MM.1S (cell line): ENCODE measurements at regions not wholly inside any gene's neighbourhood (a gene's known extent, or its start where the extent isn't known, plus 50 kb on each side); places are given as distances from the start of the nearest gene placed in this dataset.

Source experiments
- DNase-seq: peaks from one replicate; pipeline ENCODE4 v3.0.0-alpha.2; 2015
- H2AFZ ChIP-seq: fragments of 300-600 bp; sonication (generic); 2 replicates; pipeline ENCODE4 v1.6.0; 2016; ENCODE audit warnings: antibody characterized with exemption, low read length
- H3F3A ChIP-seq: fragments of 300-600 bp; sonication (generic); 2 replicates; pipeline ENCODE4 v1.6.1; 2016; ENCODE audit warnings: mild to moderate bottlenecking, antibody characterized with exemption, low read length, moderate library complexity, mixed read lengths; ENCODE audit not compliant: insufficient read depth
- H3K27ac ChIP-seq: fragments of 300-600 bp; sonication (generic); 2 replicates; pipeline ENCODE4 v1.5.1; 2016; ENCODE audit warnings: mild to moderate bottlenecking, low read length
- H3K27me3 ChIP-seq: fragments of 300-600 bp; sonication (generic); replicated peaks from 2 replicates; pipeline ENCODE4 v1.6.0; 2016; ENCODE audit warnings: low read length; ENCODE audit not compliant: insufficient read depth
- H3K36me3 ChIP-seq: fragments of 300-600 bp; sonication (generic); replicated peaks from 2 replicates; pipeline ENCODE4 v1.6.1; 2016; ENCODE audit warnings: mild to moderate bottlenecking, low read length, mixed read lengths; ENCODE audit not compliant: insufficient read depth
- H3K4me1 ChIP-seq: fragments of 300-600 bp; sonication (generic); 2 replicates; pipeline ENCODE4 v1.6.1; 2016; ENCODE audit warnings: low read length, mixed read lengths
- H3K4me2 ChIP-seq: fragments of 300-600 bp; sonication (generic); 2 replicates; pipeline ENCODE4 v1.6.0; 2016; ENCODE audit warnings: low read depth, low read length
- H3K4me3 ChIP-seq: fragments of 300-600 bp; sonication (generic); 2 replicates; pipeline ENCODE4 v1.5.1; 2016; ENCODE audit warnings: low read length, mixed read lengths
- H3K79me2 ChIP-seq: fragments of 300-600 bp; sonication (generic); 2 replicates; pipeline ENCODE4 v1.6.1; 2016; ENCODE audit warnings: mixed run types, low read length, mixed read lengths
- H3K9ac ChIP-seq: fragments of 300-600 bp; sonication (generic); 2 replicates; pipeline ENCODE4 v1.6.1; 2016; ENCODE audit warnings: low read length, mixed read lengths
- H3K9me2 ChIP-seq: fragments of 300-600 bp; sonication (generic); replicated peaks from 2 replicates; pipeline ENCODE4 v1.6.1; 2016; ENCODE audit warnings: mild to moderate bottlenecking, low read length, mixed read lengths; ENCODE audit not compliant: insufficient read depth
- H3K9me3 ChIP-seq: fragments of 300-600 bp; sonication (generic); replicated peaks from 2 replicates; pipeline ENCODE4 v1.6.1; 2016; ENCODE audit warnings: mild to moderate bottlenecking, low read length, mixed read lengths; ENCODE audit not compliant: insufficient read depth
- H4K20me1 ChIP-seq: fragments of 300-600 bp; sonication (generic); 2 replicates; pipeline ENCODE4 v1.6.1; 2016; ENCODE audit warnings: mild to moderate bottlenecking, low read length, moderate library complexity, mixed read lengths; ENCODE audit not compliant: insufficient read depth
- CTCF ChIP-seq: fragments of 300-600 bp; sonication (generic); IDR thresholded peaks from 2 replicates; pipeline ENCODE4 v1.5.1; 2016; ENCODE audit warnings: antibody characterized with exemption, low read length, mixed read lengths
- EZH2 ChIP-seq: fragments of 300-600 bp; sonication (generic); optimal IDR thresholded peaks from 2 replicates; pipeline ENCODE3; 2017; ENCODE audit warnings: low read depth, mild to moderate bottlenecking, antibody characterized with exemption, low read length, mixed read lengths
- EZH2phosphoT487 ChIP-seq: fragments of 300-600 bp; sonication (generic); IDR thresholded peaks from 2 replicates; pipeline ENCODE4 v1.6.1; 2018; ENCODE audit warnings: antibody characterized with exemption, low read length

- no peaks in the 10 kb centered on the region for H3F3A ChIP-seq
- no peaks in the 10 kb centered on the region for H3K4me1 ChIP-seq
- no peak overlapping the region for H2AFZ ChIP-seq
- TF ChIP-seq CTCF, result no peak
- TF ChIP-seq EZH2, result no peak
- TF ChIP-seq EZH2phosphoT487, result no peak
- H3K27ac ChIP-seq, result no peak overlapping the region
- no peaks in the 10 kb centered on the region for H3K79me2 ChIP-seq
- no peak overlapping the region for H3K9ac ChIP-seq
- H3K4me3 ChIP-seq, result no peak overlapping the region
- no peaks in the 10 kb centered on the region for H4K20me1 ChIP-seq
- H3K9me3 ChIP-seq, result no peaks in the 10 kb centered on the region
- no peak for DNase-seq
- no peak overlapping the region for H3K4me2 ChIP-seq
- no peaks in the 10 kb centered on the region for H3K9me2 ChIP-seq
- H3K27me3 ChIP-seq, result no peaks in the 10 kb centered on the region
- H3K36me3 ChIP-seq, result no peaks in the 10 kb centered on the region
Observed at GRCh38 chr6:159329081-159329480, 159.9 kb downstream of the FNDC1 start.

GRCh38 chr6:159328052-159328451 lies 158.9 kb downstream of the FNDC1 start:
- Histone ChIP-seq H3K36me3 (no peaks in the 10 kb centered on the region), H3K27ac (no peak overlapping the region), H3K4me2 (no peak overlapping the region), H2AFZ (no peak overlapping the region), H3K4me1 (no peaks in the 10 kb centered on the region), H3K4me3 (no peak overlapping the region), H3K9me2 (no peaks in the 10 kb centered on the region), H3K9me3 (no peaks in the 10 kb centered on the region), H3K79me2 (no peaks in the 10 kb centered on the region), H3K9ac (no peak overlapping the region), H3F3A (no peaks in the 10 kb centered on the region), H4K20me1 (no peaks in the 10 kb centered on the region), H3K27me3 (no peaks in the 10 kb centered on the region)
- no peak for TF ChIP-seq EZH2phosphoT487
- no peak for TF ChIP-seq EZH2
- no peak for TF ChIP-seq CTCF
- DNase-seq, result no peak

GRCh38 chr6:159325476-159325875 lies 156.3 kb downstream of the FNDC1 start:
- H3K9me3 ChIP-seq, result no peaks in the 10 kb centered on the region
- H3K27me3 ChIP-seq, result no peaks in the 10 kb centered on the region
- H3K4me3 ChIP-seq, result no peak overlapping the region
- H2AFZ ChIP-seq, result no peak overlapping the region
- no peak overlapping the region for H3K27ac ChIP-seq
- H3K79me2 ChIP-seq, result no peaks in the 10 kb centered on the region
- no peak overlapping the region for H3K9ac ChIP-seq
- H3K9me2 ChIP-seq, result no peaks in the 10 kb centered on the region
- no peaks in the 10 kb centered on the region for H3K4me1 ChIP-seq
- no peak overlapping the region for H3K4me2 ChIP-seq
- TF ChIP-seq EZH2 (no peak), EZH2phosphoT487 (no peak), CTCF (no peak)
- no peaks in the 10 kb centered on the region for H4K20me1 ChIP-seq
- no peaks in the 10 kb centered on the region for H3K36me3 ChIP-seq
- no peaks in the 10 kb centered on the region for H3F3A ChIP-seq
- DNase-seq, result no peak
